Testis (tissue), 2 donors: ENCODE measurements at regions not wholly inside any gene's neighbourhood (a gene's known extent, or its start where the extent isn't known, plus 50 kb on each side); places are given as distances from the start of the nearest gene placed in this dataset.

ENCODE experiments used
- DNase-seq: peaks from one replicate; pipeline ENCODE4 v3.0.0-alpha.2; 2019
- H3K27ac ChIP-seq, 2 donors: fragments of 200-600 bp; sonication (generic); one replicate each; pipeline ENCODE4 v1.5.1; 2019
- H3K27me3 ChIP-seq: fragments of 200-600 bp; sonication (generic); one replicate; pipeline ENCODE4 v1.5.1; 2019
- H3K36me3 ChIP-seq: fragments of 200-600 bp; sonication (generic); one replicate; pipeline ENCODE4 v1.5.1; 2017; ENCODE audit warnings: low read depth; ENCODE audit errors: missing control alignments
- H3K4me1 ChIP-seq: fragments of 200-600 bp; sonication (generic); one replicate; pipeline ENCODE4 v1.5.1; 2019
- H3K4me3 ChIP-seq, 2 donors: fragments of 200-600 bp; sonication (generic); one replicate each; pipeline ENCODE4 v1.5.1; 2017 to 2019
- H3K9me3 ChIP-seq: fragments of 200-600 bp; sonication (generic); one replicate; pipeline ENCODE4 v1.5.1; 2017
- CTCF ChIP-seq, 3 experiments: fragments of 450-650 bp in 2 of 3; fragments of 200-600 bp in 1 of 3; sonication (generic) in 1 of 3; IDR thresholded peaks; one replicate each; pipeline ENCODE4 v1.5.1; 2016 to 2019; ENCODE audit warnings: antibody characterized with exemption in 3 of 3, mild to moderate bottlenecking in 2 of 3, moderate library complexity in 1 of 3
- POLR2A ChIP-seq: fragments of 450-650 bp; IDR thresholded peaks from one replicate; pipeline ENCODE4 v1.6.1; 2017; ENCODE audit warnings: antibody characterized with exemption, mild to moderate bottlenecking, moderate library complexity
- WGBS, 2 donors: methylation state at CpG; one replicate each; pipeline ENCODE4 v1.1.5; 2018; 5-methylcytosine and 5-hydroxymethylcytosine counted together
- intact Hi-C: fragments of 100-400 bp; cut with DNase I; formaldehyde crosslinking; loops from one replicate; pipeline ENCODE4 v1.15.1; 2023; ENCODE audit warnings: low total_unique reads

GRCh38 chr14:42222924-42223471, 616.3 kb downstream of the LRFN5 start:
- Histone ChIP-seq H3K9me3 (no peaks in the 10 kb centered on the region), H3K27me3 (no peaks in the 10 kb centered on the region), H3K36me3 (no peaks in the 10 kb centered on the region), H3K27ac (no peak overlapping the region), H3K4me1 (peaks cover 3% of the 10 kb centered on the region), H3K4me3 (no peak overlapping the region)
- WGBS, 2 donors: 23 to 26% methylated on average over 3 of the region's 3 CpGs
- no peak for TF ChIP-seq CTCF (IDR thresholded peaks at IDR 0.05)
- TF ChIP-seq POLR2A: no peak
- DNase-seq: peak; percentile 28
- intact Hi-C loops: no loop called here

GRCh38 chr14:42214981-42215491, 608.4 kb downstream of the LRFN5 start:
- no peak overlapping the region for H3K27ac ChIP-seq
- H3K27me3 ChIP-seq: no peaks in the 10 kb centered on the region
- no peak overlapping the region for H3K4me3 ChIP-seq
- TF ChIP-seq CTCF (IDR thresholded peaks at IDR 0.05) (no peak), POLR2A (no peak)
- H3K9me3 ChIP-seq: no peaks in the 10 kb centered on the region
- no peak for DNase-seq
- intact Hi-C loops: no loop called here
- no peaks in the 10 kb centered on the region for H3K36me3 ChIP-seq
- no peaks in the 10 kb centered on the region for H3K4me1 ChIP-seq

GRCh38 chr14:42200957-42201356, 594.3 kb downstream of the LRFN5 start:
- Histone ChIP-seq H3K4me3 (no peak overlapping the region), H3K9me3 (no peaks in the 10 kb centered on the region), H3K36me3 (no peaks in the 10 kb centered on the region), H3K27me3 (no peaks in the 10 kb centered on the region), H3K4me1 (no peaks in the 10 kb centered on the region), H3K27ac (no peak overlapping the region)
- 78 to 80% methylated on average over 2 of the region's 2 CpGs for WGBS, 2 donors
- DNase-seq: no peak
- TF ChIP-seq POLR2A (no peak), CTCF (IDR thresholded peaks at IDR 0.05) (no peak)
- intact Hi-C loops: no loop called here

- Histone ChIP-seq H3K4me1 (no peaks in the 10 kb centered on the region), H3K4me3 (no peak overlapping the region), H3K36me3 (no peaks in the 10 kb centered on the region), H3K27ac (no peak overlapping the region), H3K27me3 (no peaks in the 10 kb centered on the region), H3K9me3 (no peaks in the 10 kb centered on the region)
- no peak for DNase-seq
- intact Hi-C loops: no loop called here
- TF ChIP-seq CTCF (IDR thresholded peaks at IDR 0.05) (no peak), POLR2A (no peak)
- whole genome bisulfite sequencing, 2 donors: 60 to 88% methylated on average over 3 of the region's 3 CpGs
Observed at GRCh38 chr14:42198010-42198409, 591.3 kb downstream of the LRFN5 start.
